Spleen (tissue), 11 donors: ENCODE measurements at regions not wholly inside any gene's neighbourhood (a gene's known extent, or its start where the extent isn't known, plus 50 kb on each side); places are given as distances from the start of the nearest gene placed in this dataset.
"Not testable (repeated sequence)": the region's sequence is repeated elsewhere in the genome, so short reads cannot be mapped to it uniquely, and the experiment has no call there.

Experiments used
- DNase-seq: peaks from one replicate; pipeline ENCODE4 v3.0.0-alpha.2; 2020
- H3K27ac ChIP-seq, 8 donors: fragments of 200-600 bp; sonication (generic) in 7 of 8; 1 replicate in 4 of 8; 2 replicates in 4 of 8; pipeline versions ENCODE4 v1.5.0 to v1.8.0; 2016 to 2021; ENCODE audit warnings: inconsistent platforms in 4 of 8, mild to moderate bottlenecking in 4 of 8, moderate library complexity in 1 of 8
- H3K27me3 ChIP-seq, 7 donors: fragments of 200-600 bp; sonication (generic) in 6 of 7; replicated peaks in 1 of 7; 1 replicate in 4 of 7; 2 replicates in 3 of 7; pipeline versions ENCODE4 v1.5.0 to v1.8.0; 2016 to 2021; ENCODE audit warnings: inconsistent platforms in 3 of 7, mild to moderate bottlenecking in 1 of 7
- H3K36me3 ChIP-seq, 6 donors: fragments of 200-600 bp; sonication (generic) in 5 of 6; 1 replicate in 4 of 6; 2 replicates in 2 of 6; pipeline versions ENCODE4 v1.5.0 to v1.8.0; 2016 to 2021; ENCODE audit warnings: inconsistent platforms in 2 of 6
- H3K4me1 ChIP-seq, 6 donors: fragments of 200-600 bp; sonication (generic) in 5 of 6; 1 replicate in 3 of 6; 2 replicates in 3 of 6; pipeline versions ENCODE4 v1.5.0 to v1.8.0; 2016 to 2021; ENCODE audit warnings: inconsistent platforms in 3 of 6
- H3K4me3 ChIP-seq, 8 donors: fragments of 200-600 bp; sonication (generic) in 7 of 8; 1 replicate in 4 of 8; 2 replicates in 4 of 8; pipeline versions ENCODE4 v1.5.0 to v1.8.0; 2016 to 2021; ENCODE audit warnings: inconsistent platforms in 4 of 8, mild to moderate bottlenecking in 4 of 8, moderate library complexity in 2 of 8
- H3K9me3 ChIP-seq, 8 donors: fragments of 200-600 bp; sonication (generic) in 7 of 8; 1 replicate in 4 of 8; 2 replicates in 4 of 8; pipeline versions ENCODE4 v1.5.0 to v1.8.0; 2016 to 2021; ENCODE audit warnings: inconsistent platforms in 4 of 8
- POLR2A ChIP-seq, 3 donors: fragments of 450-650 bp; IDR thresholded peaks; one replicate each; pipeline ENCODE4 v1.5.1; 2017; ENCODE audit warnings: antibody characterized with exemption in 3 of 3, mild to moderate bottlenecking in 1 of 3
- POLR2AphosphoS5 ChIP-seq, 3 donors: sonication (generic); formaldehyde crosslinking; IDR thresholded peaks; one replicate each; pipeline ENCODE4 v1.5.1; 2017; ENCODE audit warnings: antibody characterized with exemption in 3 of 3
- WGBS, 5 donors: extraction: QIAGEN DNeasy Blood & Tissue Kit in 3 of 5; methylation state at CpG; one replicate each; pipeline versions ENCODE4 v1.1.5 to v1.1.7; 2013 to 2018; 5-methylcytosine and 5-hydroxymethylcytosine counted together
- intact Hi-C: fragments of 100-400 bp; cut with DNase I; formaldehyde crosslinking; loops from one replicate; pipeline ENCODE4 v1.15.0; 2023; ENCODE audit warnings: low total_unique reads
- TF ChIP-seq, protein P1 (sequence below), 11 experiments: fragments of 200-600 bp in 7 of 11; fragments of 450-650 bp in 4 of 11; sonication (generic) in 4 of 11; IDR thresholded peaks in 8 of 11; conservative IDR thresholded peaks in 3 of 11; 1 replicate in 7 of 11; 2 replicates in 4 of 11; pipeline versions ENCODE4 v1.4.0 to v1.8.0; 2016 to 2021; ENCODE audit warnings: antibody characterized with exemption in 11 of 11, inconsistent platforms in 4 of 11, mild to moderate bottlenecking in 1 of 11
- donor health status: healthy with polysubstance abuse.
- donor health status: DM: no; HTN: no; CAD: no; lungs with moderate emphysema.
- donor health status: DM: no; HTN: no; CAD: no.
- donor health status: Bipolar disorder and iron deficiency.
- donor health status: healthy.
- donor health status: DM: no; HTN: no; CAD: no.
- donor health status: DM: yes; HTN: yes; CAD: no.

DNA sequence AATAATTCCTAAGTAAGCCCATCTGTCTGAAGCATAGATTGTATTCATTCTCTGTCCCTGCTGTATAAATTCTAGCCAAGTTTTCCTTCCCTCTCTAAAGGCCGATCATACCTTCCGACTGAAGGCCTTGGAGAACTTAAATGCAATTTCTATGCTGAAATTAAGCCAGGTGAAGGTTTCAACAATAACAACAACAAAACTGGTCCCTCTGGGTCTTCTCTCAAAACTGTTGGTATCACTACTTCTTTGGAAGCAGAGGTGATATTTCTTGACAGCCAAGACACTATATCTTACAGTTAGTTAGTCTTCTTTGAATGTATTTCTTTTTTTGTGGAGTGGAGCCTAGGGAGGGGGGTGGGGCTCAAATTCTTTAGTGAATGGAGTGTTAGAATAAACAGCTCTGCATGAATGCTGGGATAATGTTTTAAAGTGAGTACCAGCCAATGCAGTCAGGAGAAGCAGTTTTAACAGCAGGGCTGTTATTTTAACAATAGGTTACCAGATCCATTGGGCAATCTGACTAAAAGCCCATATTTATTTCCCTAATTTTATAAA, 508.9 kb downstream of the EBF1 start:
- intact Hi-C loops, result no loop called here

DNA sequence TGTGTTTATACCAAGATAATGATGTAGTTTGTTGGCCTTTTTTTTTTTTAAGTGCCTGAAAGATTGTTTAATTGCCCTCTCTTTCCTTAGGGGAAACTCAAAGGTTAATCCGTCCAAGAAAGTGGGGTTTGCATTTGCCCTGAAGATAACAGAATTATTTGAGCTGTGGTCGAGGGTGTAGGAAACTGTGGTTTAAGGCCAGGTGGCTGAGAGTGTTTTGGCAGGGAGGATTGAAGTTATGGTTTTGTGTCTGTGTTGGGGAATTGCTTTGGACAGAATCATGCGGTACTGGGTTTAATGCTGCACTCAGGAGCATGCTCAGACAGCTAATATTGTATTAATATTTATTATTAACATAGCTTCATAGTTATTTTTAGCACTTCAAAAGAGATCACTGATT, 509.8 kb downstream of the EBF1 start:
- TF ChIP-seq POLR2AphosphoS5 (IDR thresholded peaks at IDR 0.05), result no peak
- TF ChIP-seq POLR2A (IDR thresholded peaks at IDR 0.05), result no peak
- TF ChIP-seq, protein P1, sequence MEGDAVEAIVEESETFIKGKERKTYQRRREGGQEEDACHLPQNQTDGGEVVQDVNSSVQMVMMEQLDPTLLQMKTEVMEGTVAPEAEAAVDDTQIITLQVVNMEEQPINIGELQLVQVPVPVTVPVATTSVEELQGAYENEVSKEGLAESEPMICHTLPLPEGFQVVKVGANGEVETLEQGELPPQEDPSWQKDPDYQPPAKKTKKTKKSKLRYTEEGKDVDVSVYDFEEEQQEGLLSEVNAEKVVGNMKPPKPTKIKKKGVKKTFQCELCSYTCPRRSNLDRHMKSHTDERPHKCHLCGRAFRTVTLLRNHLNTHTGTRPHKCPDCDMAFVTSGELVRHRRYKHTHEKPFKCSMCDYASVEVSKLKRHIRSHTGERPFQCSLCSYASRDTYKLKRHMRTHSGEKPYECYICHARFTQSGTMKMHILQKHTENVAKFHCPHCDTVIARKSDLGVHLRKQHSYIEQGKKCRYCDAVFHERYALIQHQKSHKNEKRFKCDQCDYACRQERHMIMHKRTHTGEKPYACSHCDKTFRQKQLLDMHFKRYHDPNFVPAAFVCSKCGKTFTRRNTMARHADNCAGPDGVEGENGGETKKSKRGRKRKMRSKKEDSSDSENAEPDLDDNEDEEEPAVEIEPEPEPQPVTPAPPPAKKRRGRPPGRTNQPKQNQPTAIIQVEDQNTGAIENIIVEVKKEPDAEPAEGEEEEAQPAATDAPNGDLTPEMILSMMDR (IDR thresholded peaks at IDR 0.05 in 8 of 11, conservative IDR thresholded peaks at IDR 0.05 in 3 of 11), result no peak
- H3K4me1 ChIP-seq, result peaks cover 0 to 8% (median 0%) of the 10 kb centered on the region in 6 donors
- intact Hi-C loops, result no loop called here
- WGBS, 5 donors, result 14 to 31% (median 16%) methylated on average over 3 of the region's 3 CpGs
- H3K36me3 ChIP-seq, result no peaks in the 10 kb centered on the region
- peaks cover 0 to 13% (median 6%) of the 10 kb centered on the region in 8 donors for H3K9me3 ChIP-seq
- no peak for DNase-seq
- H3K27me3 ChIP-seq, result peaks cover 0 to 4% (median 0%) of the 10 kb centered on the region in 7 donors
- no peak overlapping the region for H3K4me3 ChIP-seq
- H3K27ac ChIP-seq, result no peak overlapping the region

More for the DNA sequence above, 508.9 kb downstream of the EBF1 start:
- Histone ChIP-seq H3K9me3 (peaks cover 0 to 5% (median 0%) of the 10 kb centered on the region in 8 donors), H3K4me3 (no peak overlapping the region), H3K4me1 (peaks cover 0 to 8% (median 0%) of the 10 kb centered on the region in 6 donors), H3K27me3 (peaks cover 0 to 4% (median 0%) of the 10 kb centered on the region in 7 donors), H3K27ac (no peak overlapping the region), H3K36me3 (no peaks in the 10 kb centered on the region)
- WGBS, 5 donors, result 80 to 91% (median 84%) methylated on average over 2 of the region's 2 CpGs
- no peak for DNase-seq
- TF ChIP-seq POLR2A (IDR thresholded peaks at IDR 0.05), result no peak
- TF ChIP-seq, protein P1 (IDR thresholded peaks at IDR 0.05 in 8 of 11, conservative IDR thresholded peaks at IDR 0.05 in 3 of 11), result no peak

DNA sequence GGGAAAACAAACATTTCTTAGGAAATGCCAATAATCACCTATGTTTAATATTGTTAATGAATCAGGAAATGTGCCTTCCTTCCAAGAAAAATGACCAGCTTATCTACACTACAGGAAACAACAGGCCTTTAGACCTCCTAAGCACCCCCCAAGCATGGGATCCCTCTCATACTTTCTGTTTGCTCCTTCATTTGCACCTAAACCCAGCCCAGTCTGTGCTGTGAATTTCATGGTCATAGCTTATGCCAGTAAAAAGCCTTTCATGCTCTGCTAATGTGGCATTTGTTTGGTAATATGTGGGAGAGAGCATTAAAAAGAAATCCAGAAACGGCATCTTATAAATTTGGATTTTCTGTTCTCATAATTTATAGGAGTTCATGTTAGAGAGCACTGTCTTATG, 511.1 kb downstream of the EBF1 start:
- 84 to 95% (median 93%) methylated on average over 1 of the region's 1 CpG for WGBS, 5 donors
- no peak overlapping the region for H3K4me3 ChIP-seq
- peaks cover 0 to 8% (median 0%) of the 10 kb centered on the region in 6 donors for H3K4me1 ChIP-seq
- TF ChIP-seq POLR2AphosphoS5 (IDR thresholded peaks at IDR 0.05) (no peak), POLR2A (IDR thresholded peaks at IDR 0.05) (no peak)
- TF ChIP-seq, protein P1 (IDR thresholded peaks at IDR 0.05 in 8 of 11, conservative IDR thresholded peaks at IDR 0.05 in 3 of 11), result no peak
- no peaks in the 10 kb centered on the region for H3K36me3 ChIP-seq
- peaks cover 0 to 15% (median 9%) of the 10 kb centered on the region in 8 donors for H3K9me3 ChIP-seq
- DNase-seq, result no peak
- intact Hi-C loops, result no loop called here
- peaks cover 0 to 4% (median 0%) of the 10 kb centered on the region in 7 donors for H3K27me3 ChIP-seq
- no peak overlapping the region for H3K27ac ChIP-seq

DNA sequence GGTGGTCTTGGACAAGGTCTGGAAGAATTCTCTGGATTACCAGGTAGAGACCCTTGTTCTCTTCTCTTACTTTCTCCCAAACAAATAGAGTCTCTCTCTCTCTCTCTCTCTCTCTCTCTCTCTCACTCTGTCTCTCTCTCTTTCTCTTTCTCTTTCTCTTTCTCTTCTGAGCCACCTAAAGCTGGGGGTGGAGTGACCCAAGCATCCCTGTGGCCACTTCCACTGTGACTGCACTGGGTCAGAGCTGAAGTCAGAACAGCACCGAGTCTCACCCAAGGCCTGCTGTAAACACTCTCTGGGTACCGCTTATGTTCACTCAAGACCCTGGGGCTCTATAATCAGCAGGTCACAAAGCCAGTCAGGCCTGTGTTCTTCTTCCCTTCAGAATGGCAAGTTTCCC, 513.7 kb downstream of the EBF1 start:
- 89 to 100% (median 96%) methylated on average over 2 of the region's 2 CpGs for WGBS, 5 donors
- TF ChIP-seq POLR2AphosphoS5 (IDR thresholded peaks at IDR 0.05), result no peak
- TF ChIP-seq, protein P1 (IDR thresholded peaks at IDR 0.05 in 8 of 11, conservative IDR thresholded peaks at IDR 0.05 in 3 of 11), result no peak
- no peak for TF ChIP-seq POLR2A (IDR thresholded peaks at IDR 0.05)
- H3K36me3 ChIP-seq, result no peaks in the 10 kb centered on the region
- intact Hi-C loops, result no loop called here
- H3K27ac ChIP-seq, result no peak overlapping the region
- peaks cover 0 to 4% (median 0%) of the 10 kb centered on the region in 7 donors for H3K27me3 ChIP-seq
- DNase-seq, result no peak
- peaks cover 0 to 8% (median 0%) of the 10 kb centered on the region in 6 donors for H3K4me1 ChIP-seq
- peaks cover 0 to 19% (median 10%) of the 10 kb centered on the region in 8 donors for H3K9me3 ChIP-seq
- H3K4me3 ChIP-seq, result no peak overlapping the region

DNA sequence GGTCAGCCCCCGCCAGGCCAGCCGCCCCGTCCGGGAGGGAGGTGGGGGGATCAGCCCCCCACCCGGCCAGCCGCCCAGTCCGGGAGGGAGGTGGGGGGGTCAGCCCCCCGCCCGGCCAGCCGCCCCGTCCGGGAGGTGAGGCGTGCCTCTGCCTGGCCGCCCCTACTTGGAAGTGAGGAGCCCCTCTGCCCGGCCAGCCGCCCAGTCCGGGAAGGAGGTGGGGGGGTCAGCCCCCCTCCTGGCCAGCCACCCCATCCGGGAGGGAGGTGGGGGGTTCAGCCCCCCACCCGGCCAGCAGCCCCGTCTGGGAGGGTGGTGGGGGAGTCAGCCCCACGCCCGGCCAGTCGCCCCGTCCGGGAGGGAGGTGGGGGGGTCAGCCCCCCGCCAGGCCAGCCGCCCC, 517.0 kb downstream of the EBF1 start:
- H3K27me3 ChIP-seq, intact Hi-C loops, H3K27ac ChIP-seq, H3K36me3 ChIP-seq, H3K4me1 ChIP-seq, H3K4me3 ChIP-seq, DNase-seq: not testable (repeated sequence)
- 91 to 100% (median 97%) methylated on average over 3 to 27 of the region's 27 CpGs; no CpG with 5 or more reads in 1 of the 5 donors for WGBS, 5 donors
- peaks cover 0 to 50% (median 31%) of the 10 kb centered on the region in 8 donors for H3K9me3 ChIP-seq
